GM19043 (cell line): ENCODE measurements at regions not wholly inside any gene's neighbourhood (a gene's known extent, or its start where the extent isn't known, plus 50 kb on each side); places are given as distances from the start of the nearest gene placed in this dataset.
"Not testable (repeated sequence)": the region's sequence is repeated elsewhere in the genome, so short reads cannot be mapped to it uniquely, and the experiment has no call there.

ENCODE experiments used
- ATAC-seq: cut with Tn5 transposase; IDR thresholded peaks from one replicate; pipeline ENCODE4 v1.9.1; 2021; ENCODE audit warnings: low read depth; ENCODE audit not compliant: unreplicated experiment

GRCh38 chr2:234254783-234255521 is 204.4 kb downstream of the SPP2 start:
- no peak for ATAC-seq

GRCh38 chr2:234252772-234253171 is 202.3 kb downstream of the SPP2 start:
- ATAC-seq, result no peak

GRCh38 chr2:234251326-234252271 is 201.1 kb downstream of the SPP2 start:
- ATAC-seq, result no peak

GRCh38 chr2:234250926-234251325 is 200.4 kb downstream of the SPP2 start:
- no peak for ATAC-seq

- ATAC-seq, result no peak
These were observed 199.4 kb downstream of the SPP2 start for GRCh38 chr2:234249873-234250272.

- ATAC-seq, result no peak
These were observed 198.7 kb downstream of the SPP2 start for GRCh38 chr2:234249034-234249735.

- ATAC-seq, result not testable (repeated sequence)
These were observed 197.8 kb downstream of the SPP2 start for GRCh38 chr2:234248213-234248710.

- no peak for ATAC-seq
These were observed 197.1 kb downstream of the SPP2 start for GRCh38 chr2:234247453-234248180.

- ATAC-seq, result no peak
These were observed 195.4 kb downstream of the SPP2 start for GRCh38 chr2:234245945-234246344.

GRCh38 chr2:234243871-234244565 is 193.5 kb downstream of the SPP2 start:
- ATAC-seq, result no peak

- no peak for ATAC-seq
These were observed 191.9 kb downstream of the SPP2 start for GRCh38 chr2:234242459-234242836.

- ATAC-seq, result no peak
These were observed 191.4 kb downstream of the SPP2 start for GRCh38 chr2:234241656-234242458.

GRCh38 chr2:234240917-234241316 is 190.4 kb downstream of the SPP2 start:
- ATAC-seq, result no peak

- ATAC-seq, result no peak
These were observed 184.7 kb downstream of the SPP2 start for GRCh38 chr2:234235191-234235590.

- no peak for ATAC-seq
These were observed 181.0 kb downstream of the SPP2 start for GRCh38 chr2:234231460-234231859.

GRCh38 chr2:234219046-234219310 is 168.5 kb downstream of the SPP2 start:
- no peak for ATAC-seq

GRCh38 chr2:234218266-234219045 is 168.0 kb downstream of the SPP2 start:
- ATAC-seq, result no peak

- no peak for ATAC-seq
These were observed 162.0 kb downstream of the SPP2 start for GRCh38 chr2:234212534-234212933.
